ENCODE measurements at regions not wholly inside any gene's neighbourhood (a gene's known extent, or its start where the extent isn't known, plus 50 kb on each side); places are given as distances from the start of the nearest gene placed in this dataset.

DNA sequence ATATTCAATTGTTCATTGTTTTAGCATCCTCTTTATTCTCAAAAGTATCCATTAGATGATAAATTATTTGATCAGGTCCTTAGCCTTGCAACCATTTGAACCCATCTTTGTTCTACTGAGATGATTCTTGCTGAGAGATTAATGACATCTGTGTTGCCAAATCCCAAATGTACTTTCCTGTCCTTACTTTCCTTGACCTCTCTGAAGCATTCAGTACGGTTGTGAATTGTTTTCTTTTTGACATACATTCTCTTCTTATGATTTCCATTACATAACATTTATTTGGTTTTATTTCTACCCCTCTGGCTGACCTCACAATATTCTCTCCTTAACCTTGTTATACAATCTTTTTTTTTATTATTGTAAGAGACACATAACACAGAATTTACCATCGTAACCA is 1058.6 kb upstream of the CNTNAP5 start:
- TF ChIP-seq, protein P1, sequence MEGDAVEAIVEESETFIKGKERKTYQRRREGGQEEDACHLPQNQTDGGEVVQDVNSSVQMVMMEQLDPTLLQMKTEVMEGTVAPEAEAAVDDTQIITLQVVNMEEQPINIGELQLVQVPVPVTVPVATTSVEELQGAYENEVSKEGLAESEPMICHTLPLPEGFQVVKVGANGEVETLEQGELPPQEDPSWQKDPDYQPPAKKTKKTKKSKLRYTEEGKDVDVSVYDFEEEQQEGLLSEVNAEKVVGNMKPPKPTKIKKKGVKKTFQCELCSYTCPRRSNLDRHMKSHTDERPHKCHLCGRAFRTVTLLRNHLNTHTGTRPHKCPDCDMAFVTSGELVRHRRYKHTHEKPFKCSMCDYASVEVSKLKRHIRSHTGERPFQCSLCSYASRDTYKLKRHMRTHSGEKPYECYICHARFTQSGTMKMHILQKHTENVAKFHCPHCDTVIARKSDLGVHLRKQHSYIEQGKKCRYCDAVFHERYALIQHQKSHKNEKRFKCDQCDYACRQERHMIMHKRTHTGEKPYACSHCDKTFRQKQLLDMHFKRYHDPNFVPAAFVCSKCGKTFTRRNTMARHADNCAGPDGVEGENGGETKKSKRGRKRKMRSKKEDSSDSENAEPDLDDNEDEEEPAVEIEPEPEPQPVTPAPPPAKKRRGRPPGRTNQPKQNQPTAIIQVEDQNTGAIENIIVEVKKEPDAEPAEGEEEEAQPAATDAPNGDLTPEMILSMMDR (conservative IDR thresholded peaks at IDR 0.05), result no peak
- no peak for TF ChIP-seq EZH2 (IDR thresholded peaks at IDR 0.05; ENCODE audit: low read depth)

Data from PC-9 (cell line).